ENCODE measurements at regions not wholly inside any gene's neighbourhood (a gene's known extent, or its start where the extent isn't known, plus 50 kb on each side); places are given as distances from the start of the nearest gene placed in this dataset.
"Not testable (repeated sequence)": the region's sequence is repeated elsewhere in the genome, so short reads cannot be mapped to it uniquely, and the experiment has no call there.

DNA sequence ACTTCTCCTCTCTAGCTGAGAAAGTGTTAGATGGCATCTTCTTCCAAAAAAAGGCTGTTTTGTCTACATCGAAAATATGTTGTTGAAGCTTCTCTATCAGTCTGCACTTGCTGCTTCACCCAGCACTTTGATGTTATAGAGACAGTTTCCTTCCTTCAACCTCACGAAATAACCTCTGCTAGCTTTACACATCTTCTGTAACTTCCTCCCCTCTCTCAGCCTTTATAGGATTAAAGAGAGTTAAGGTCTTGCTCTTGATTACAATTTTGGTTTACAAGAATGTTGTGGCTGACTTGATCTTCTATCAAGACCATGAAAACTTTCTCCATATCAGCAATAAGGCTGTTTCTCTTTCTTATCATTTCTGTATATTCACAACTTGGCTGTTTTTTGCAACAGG lies 162.4 kb upstream of the OR4C13 start:
- H3K36me3 ChIP-seq (replicated peaks in 1 of 2; ENCODE audit: control insufficient read depth in 1 of 2, insufficient read depth in 2 of 2, low read length in 2 of 2); CTCF ChIA-PET (ENCODE audit: low intra/inter-chr PET ratio, low total read pairs); in situ Hi-C loops (cut with HindIII; ENCODE audit: extremely low pct_ligation_motif_present, low pct_unique_long_range_greater_than_20kb); DNase-seq (ENCODE audit: low spot score); H3K9ac ChIP-seq (ENCODE audit: insufficient read depth, low read depth, low read length); ATAC-seq; POLR2A ChIA-PET; H3K9me3 ChIP-seq (ENCODE audit: low read length); H3K4me2 ChIP-seq (ENCODE audit: low read depth, low read length); H3K79me2 ChIP-seq (ENCODE audit: insufficient read depth, low read length); H2AFZ ChIP-seq (ENCODE audit: low read length); intact Hi-C loops (cut with micrococcal nuclease; ENCODE audit: unreplicated experiment); BruUV-seq (replicated peaks); FAIRE-seq; H3K27ac ChIP-seq (ENCODE audit: extremely low read length, insufficient read depth, low read length); H3K27me3 ChIP-seq (ENCODE audit: control insufficient read depth in 1 of 2, insufficient read depth in 2 of 2, low read length in 2 of 2); H3K4me1 ChIP-seq (ENCODE audit: insufficient read depth, low read length); H4K20me1 ChIP-seq (ENCODE audit: insufficient read depth, low read length); H3K4me3 ChIP-seq (replicated peaks in 1 of 3; ENCODE audit: insufficient read depth in 1 of 3, low read depth in 2 of 3, low read length in 3 of 3): not testable (repeated sequence)
- WGBS (ENCODE audit: low lambda C conversion rate) = 0% methylated on average over 2 of the region's 2 CpGs

DNA sequence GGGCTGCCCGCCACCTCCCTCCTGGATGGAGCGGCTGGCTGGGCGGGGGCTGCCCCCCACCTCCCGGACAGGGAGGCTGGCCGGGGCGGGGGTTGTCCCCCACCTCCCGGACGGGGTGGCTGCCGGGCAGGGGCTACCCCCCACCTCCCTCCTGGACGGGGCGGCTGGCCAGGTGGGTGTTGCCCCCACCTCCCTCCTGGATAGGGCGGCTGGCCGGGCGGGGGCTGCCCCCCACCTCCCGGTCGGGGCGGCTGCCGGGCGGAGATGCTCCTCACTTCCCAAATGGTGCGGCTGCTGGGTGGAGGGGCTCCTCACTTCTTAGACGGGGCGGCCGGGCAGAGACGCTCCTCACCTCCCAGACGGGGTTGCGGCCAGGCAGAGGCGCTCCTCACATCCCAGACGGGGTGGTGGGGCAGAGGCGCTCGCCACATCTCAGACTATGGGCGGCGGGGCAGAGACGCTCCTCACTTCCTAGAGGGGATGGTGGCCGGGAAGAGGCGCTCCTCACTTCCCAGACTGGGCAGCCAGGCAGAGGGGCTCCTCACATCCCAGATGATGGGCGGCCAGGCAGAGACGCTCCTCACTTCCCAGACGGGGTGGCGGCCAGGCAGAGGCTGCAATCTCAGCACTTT lies 153.9 kb upstream of the OR4C13 start:
- H3K4me3 ChIP-seq (replicated peaks in 1 of 3; ENCODE audit: insufficient read depth in 1 of 3, low read depth in 2 of 3, low read length in 3 of 3); H3K9me3 ChIP-seq (ENCODE audit: low read length); BruUV-seq (replicated peaks); H2AFZ ChIP-seq (ENCODE audit: low read length); in situ Hi-C loops (cut with HindIII; ENCODE audit: extremely low pct_ligation_motif_present, low pct_unique_long_range_greater_than_20kb); H3K27ac ChIP-seq (ENCODE audit: extremely low read length, insufficient read depth, low read length); FAIRE-seq; H3K79me2 ChIP-seq (ENCODE audit: insufficient read depth, low read length); intact Hi-C loops (cut with micrococcal nuclease; ENCODE audit: unreplicated experiment); CTCF ChIA-PET (ENCODE audit: low intra/inter-chr PET ratio, low total read pairs); ATAC-seq; H4K20me1 ChIP-seq (ENCODE audit: insufficient read depth, low read length); DNase-seq (ENCODE audit: low spot score); H3K27me3 ChIP-seq (ENCODE audit: control insufficient read depth in 1 of 2, insufficient read depth in 2 of 2, low read length in 2 of 2); H3K9ac ChIP-seq (ENCODE audit: insufficient read depth, low read depth, low read length); POLR2A ChIA-PET; H3K4me2 ChIP-seq (ENCODE audit: low read depth, low read length); H3K36me3 ChIP-seq (replicated peaks in 1 of 2; ENCODE audit: control insufficient read depth in 1 of 2, insufficient read depth in 2 of 2, low read length in 2 of 2); H3K4me1 ChIP-seq (ENCODE audit: insufficient read depth, low read length): not testable (repeated sequence)
- WGBS (ENCODE audit: low lambda C conversion rate) = no CpG with 5 or more reads among the region's 39 CpGs

DNA sequence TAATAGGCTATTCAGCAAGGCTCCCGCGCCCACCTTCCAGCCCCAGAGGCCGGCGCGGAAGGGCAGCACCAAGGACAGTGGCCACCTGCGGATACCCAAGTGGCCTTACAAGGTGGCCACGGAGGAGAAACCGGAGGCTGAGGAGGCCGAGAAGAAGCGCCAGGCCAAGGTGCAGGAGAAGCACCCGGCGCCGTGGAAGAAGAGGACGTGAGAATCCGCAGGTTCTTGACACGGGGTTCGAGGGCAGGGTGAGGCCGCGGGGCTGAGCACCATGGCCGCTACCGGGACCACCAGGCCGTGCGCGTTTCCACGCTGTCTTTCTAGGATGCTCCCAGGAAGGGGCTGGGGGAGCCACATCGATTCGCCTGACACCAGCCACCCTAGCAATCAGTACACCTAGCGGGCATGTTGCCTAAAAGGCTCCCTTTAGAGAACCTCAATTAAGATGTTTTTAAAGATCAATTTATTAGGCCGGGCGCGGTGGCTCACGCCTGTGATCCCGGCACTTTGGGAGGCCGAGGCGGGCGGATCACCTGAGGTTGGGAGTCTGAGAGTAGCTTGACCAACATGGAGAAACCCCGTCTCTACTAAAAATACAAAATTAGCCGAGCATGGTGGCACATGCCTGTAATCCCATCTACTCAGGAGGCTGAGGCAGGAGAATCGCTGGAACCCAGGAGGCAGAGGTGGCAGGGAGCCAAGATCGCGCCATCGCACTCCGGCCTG lies 134.3 kb upstream of the OR4C13 start:
- H3K4me2 ChIP-seq (ENCODE audit: low read depth, low read length); POLR2A ChIA-PET; H3K9ac ChIP-seq (ENCODE audit: insufficient read depth, low read depth, low read length); ATAC-seq; H3K79me2 ChIP-seq (ENCODE audit: insufficient read depth, low read length); H3K4me1 ChIP-seq (ENCODE audit: insufficient read depth, low read length); H2AFZ ChIP-seq (ENCODE audit: low read length); BruUV-seq (replicated peaks); FAIRE-seq; H3K4me3 ChIP-seq (replicated peaks in 1 of 3; ENCODE audit: insufficient read depth in 1 of 3, low read depth in 2 of 3, low read length in 3 of 3); H3K36me3 ChIP-seq (replicated peaks in 1 of 2; ENCODE audit: control insufficient read depth in 1 of 2, insufficient read depth in 2 of 2, low read length in 2 of 2); H3K27me3 ChIP-seq (ENCODE audit: control insufficient read depth in 1 of 2, insufficient read depth in 2 of 2, low read length in 2 of 2); H4K20me1 ChIP-seq (ENCODE audit: insufficient read depth, low read length); H3K9me3 ChIP-seq (ENCODE audit: low read length); CTCF ChIA-PET (ENCODE audit: low intra/inter-chr PET ratio, low total read pairs); H3K27ac ChIP-seq (ENCODE audit: extremely low read length, insufficient read depth, low read length); intact Hi-C loops (cut with micrococcal nuclease; ENCODE audit: unreplicated experiment); in situ Hi-C loops (cut with HindIII; ENCODE audit: extremely low pct_ligation_motif_present, low pct_unique_long_range_greater_than_20kb); DNase-seq (ENCODE audit: low spot score): not testable (repeated sequence)
- 57% methylated on average over 33 of the region's 43 CpGs for WGBS (ENCODE audit: low lambda C conversion rate)

DNA sequence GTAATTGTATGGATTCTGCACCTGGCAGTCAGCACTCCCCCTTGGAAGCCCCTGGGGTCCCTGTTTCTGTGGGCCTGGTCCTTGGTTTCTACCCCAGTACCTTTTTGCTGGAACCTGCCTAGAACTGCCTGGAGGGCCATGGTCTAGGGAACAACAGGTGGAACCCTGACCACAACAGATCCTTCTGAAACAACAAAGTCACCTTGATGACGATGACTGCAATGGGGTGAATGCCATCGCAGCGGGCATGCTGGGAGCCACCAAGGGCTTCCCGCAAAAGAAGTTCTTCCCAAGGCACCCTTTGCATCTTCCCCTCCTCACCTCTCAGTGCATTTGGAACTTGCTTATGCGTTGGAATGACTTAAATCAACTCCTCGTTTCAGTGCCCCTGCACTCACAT lies 129.0 kb upstream of the OR4C13 start:
- WGBS (ENCODE audit: low lambda C conversion rate) = 21% methylated on average over 3 of the region's 6 CpGs
- POLR2A ChIA-PET; H3K4me2 ChIP-seq (ENCODE audit: low read depth, low read length); H3K9ac ChIP-seq (ENCODE audit: insufficient read depth, low read depth, low read length); H3K9me3 ChIP-seq (ENCODE audit: low read length); H3K36me3 ChIP-seq (replicated peaks in 1 of 2; ENCODE audit: control insufficient read depth in 1 of 2, insufficient read depth in 2 of 2, low read length in 2 of 2); H3K27ac ChIP-seq (ENCODE audit: extremely low read length, insufficient read depth, low read length); H3K4me1 ChIP-seq (ENCODE audit: insufficient read depth, low read length); H3K4me3 ChIP-seq (replicated peaks in 1 of 3; ENCODE audit: insufficient read depth in 1 of 3, low read depth in 2 of 3, low read length in 3 of 3); intact Hi-C loops (cut with micrococcal nuclease; ENCODE audit: unreplicated experiment); in situ Hi-C loops (cut with HindIII; ENCODE audit: extremely low pct_ligation_motif_present, low pct_unique_long_range_greater_than_20kb); CTCF ChIA-PET (ENCODE audit: low intra/inter-chr PET ratio, low total read pairs); H2AFZ ChIP-seq (ENCODE audit: low read length); FAIRE-seq; H3K79me2 ChIP-seq (ENCODE audit: insufficient read depth, low read length); H4K20me1 ChIP-seq (ENCODE audit: insufficient read depth, low read length); ATAC-seq; H3K27me3 ChIP-seq (ENCODE audit: control insufficient read depth in 1 of 2, insufficient read depth in 2 of 2, low read length in 2 of 2); BruUV-seq (replicated peaks); DNase-seq (ENCODE audit: low spot score): not testable (repeated sequence)

All from HepG2 (cell line).